ENCODE measurements at regions not wholly inside any gene's neighbourhood (a gene's known extent, or its start where the extent isn't known, plus 50 kb on each side); places are given as distances from the start of the nearest gene placed in this dataset.

- TF ChIP-seq, protein P1, sequence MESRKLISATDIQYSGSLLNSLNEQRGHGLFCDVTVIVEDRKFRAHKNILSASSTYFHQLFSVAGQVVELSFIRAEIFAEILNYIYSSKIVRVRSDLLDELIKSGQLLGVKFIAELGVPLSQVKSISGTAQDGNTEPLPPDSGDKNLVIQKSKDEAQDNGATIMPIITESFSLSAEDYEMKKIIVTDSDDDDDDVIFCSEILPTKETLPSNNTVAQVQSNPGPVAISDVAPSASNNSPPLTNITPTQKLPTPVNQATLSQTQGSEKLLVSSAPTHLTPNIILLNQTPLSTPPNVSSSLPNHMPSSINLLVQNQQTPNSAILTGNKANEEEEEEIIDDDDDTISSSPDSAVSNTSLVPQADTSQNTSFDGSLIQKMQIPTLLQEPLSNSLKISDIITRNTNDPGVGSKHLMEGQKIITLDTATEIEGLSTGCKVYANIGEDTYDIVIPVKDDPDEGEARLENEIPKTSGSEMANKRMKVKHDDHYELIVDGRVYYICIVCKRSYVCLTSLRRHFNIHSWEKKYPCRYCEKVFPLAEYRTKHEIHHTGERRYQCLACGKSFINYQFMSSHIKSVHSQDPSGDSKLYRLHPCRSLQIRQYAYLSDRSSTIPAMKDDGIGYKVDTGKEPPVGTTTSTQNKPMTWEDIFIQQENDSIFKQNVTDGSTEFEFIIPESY (IDR thresholded peaks at IDR 0.05; ENCODE audit: extremely low read depth, insufficient replicate concordance, low read length), result no peak
- TF ChIP-seq CEBPB (IDR thresholded peaks at IDR 0.05; ENCODE audit: low read depth), result no peak
- TF ChIP-seq SIN3A (IDR thresholded peaks at IDR 0.05; ENCODE audit: low read depth), result no peak
- TF ChIP-seq, protein P2, sequence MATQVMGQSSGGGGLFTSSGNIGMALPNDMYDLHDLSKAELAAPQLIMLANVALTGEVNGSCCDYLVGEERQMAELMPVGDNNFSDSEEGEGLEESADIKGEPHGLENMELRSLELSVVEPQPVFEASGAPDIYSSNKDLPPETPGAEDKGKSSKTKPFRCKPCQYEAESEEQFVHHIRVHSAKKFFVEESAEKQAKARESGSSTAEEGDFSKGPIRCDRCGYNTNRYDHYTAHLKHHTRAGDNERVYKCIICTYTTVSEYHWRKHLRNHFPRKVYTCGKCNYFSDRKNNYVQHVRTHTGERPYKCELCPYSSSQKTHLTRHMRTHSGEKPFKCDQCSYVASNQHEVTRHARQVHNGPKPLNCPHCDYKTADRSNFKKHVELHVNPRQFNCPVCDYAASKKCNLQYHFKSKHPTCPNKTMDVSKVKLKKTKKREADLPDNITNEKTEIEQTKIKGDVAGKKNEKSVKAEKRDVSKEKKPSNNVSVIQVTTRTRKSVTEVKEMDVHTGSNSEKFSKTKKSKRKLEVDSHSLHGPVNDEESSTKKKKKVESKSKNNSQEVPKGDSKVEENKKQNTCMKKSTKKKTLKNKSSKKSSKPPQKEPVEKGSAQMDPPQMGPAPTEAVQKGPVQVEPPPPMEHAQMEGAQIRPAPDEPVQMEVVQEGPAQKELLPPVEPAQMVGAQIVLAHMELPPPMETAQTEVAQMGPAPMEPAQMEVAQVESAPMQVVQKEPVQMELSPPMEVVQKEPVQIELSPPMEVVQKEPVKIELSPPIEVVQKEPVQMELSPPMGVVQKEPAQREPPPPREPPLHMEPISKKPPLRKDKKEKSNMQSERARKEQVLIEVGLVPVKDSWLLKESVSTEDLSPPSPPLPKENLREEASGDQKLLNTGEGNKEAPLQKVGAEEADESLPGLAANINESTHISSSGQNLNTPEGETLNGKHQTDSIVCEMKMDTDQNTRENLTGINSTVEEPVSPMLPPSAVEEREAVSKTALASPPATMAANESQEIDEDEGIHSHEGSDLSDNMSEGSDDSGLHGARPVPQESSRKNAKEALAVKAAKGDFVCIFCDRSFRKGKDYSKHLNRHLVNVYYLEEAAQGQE (IDR thresholded peaks at IDR 0.05; ENCODE audit: low read depth), result no peak
- TF ChIP-seq, protein P3, sequence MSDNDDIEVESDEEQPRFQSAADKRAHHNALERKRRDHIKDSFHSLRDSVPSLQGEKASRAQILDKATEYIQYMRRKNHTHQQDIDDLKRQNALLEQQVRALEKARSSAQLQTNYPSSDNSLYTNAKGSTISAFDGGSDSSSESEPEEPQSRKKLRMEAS (IDR thresholded peaks at IDR 0.05), result no peak
Observed at GRCh38 chr18:70536370-70537062, 247.7 kb downstream of the SOCS6 start (continued).

GRCh38 chr18:70535041-70535440, 246.2 kb downstream of the SOCS6 start:
- Histone ChIP-seq H3K4me3 (replicated peaks in 1 of 2; ENCODE audit: low read depth in 1 of 2, low read length in 2 of 2) (no peak overlapping the region), H3K36me3 (ENCODE audit: control insufficient read depth in 1 of 2, insufficient read depth in 2 of 2, low read length in 2 of 2) (no peaks in the 10 kb centered on the region), H2AFZ (ENCODE audit: low read depth, low read length, poor library complexity, severe bottlenecking) (no peak overlapping the region), H3K4me2 (ENCODE audit: low read length) (no peak overlapping the region), H3K27ac (ENCODE audit: low read depth, low read length) (no peak overlapping the region), H3K9me3 (ENCODE audit: control insufficient read depth in 1 of 2, insufficient read depth in 1 of 2, low read depth in 1 of 2, low read length in 2 of 2) (no peaks in the 10 kb centered on the region), H3K4me1 (ENCODE audit: control insufficient read depth in 1 of 2, insufficient read depth in 2 of 2, low read length in 2 of 2) (no peaks in the 10 kb centered on the region), H4K20me1 (ENCODE audit: insufficient read depth) (no peaks in the 10 kb centered on the region), H3K9ac (ENCODE audit: low read length) (no peak overlapping the region), H3K79me2 (ENCODE audit: insufficient read depth, low read length) (no peaks in the 10 kb centered on the region), H3K9me2 (ENCODE audit: insufficient read depth) (no peaks in the 10 kb centered on the region), H3K27me3 (ENCODE audit: insufficient read depth, low read length) (no peaks in the 10 kb centered on the region)
- ATAC-seq, result no peak
- intact Hi-C loops (cut with micrococcal nuclease), result no loop called here
- BruUV-seq (replicated peaks), result no TSS peak
- CTCF ChIA-PET, result no interaction called here
- RAD21 ChIA-PET (ENCODE audit: low non-redundant PET in 1 of 2, low total read pairs in 2 of 2, uncharacterized antibody in 2 of 2, unreplicated experiment in 2 of 2), result no interaction called here
- POLR2A ChIA-PET, result no interaction called here
- no peak for DNase-seq (ENCODE audit: low read depth, low spot score)
- no peak for TF ChIP-seq EGR1 (IDR thresholded peaks at IDR 0.05; ENCODE audit: low read depth)
- TF ChIP-seq, protein P3 (IDR thresholded peaks at IDR 0.05), result no peak
- TF ChIP-seq SRF (IDR thresholded peaks at IDR 0.05; ENCODE audit: low read depth), result no peak
- no peak for TF ChIP-seq TCF7L2 (IDR thresholded peaks at IDR 0.05; ENCODE audit: borderline replicate concordance, extremely low read depth, insufficient read depth, insufficient read length)
- TF ChIP-seq JUND (IDR thresholded peaks at IDR 0.05), result no peak
- TF ChIP-seq POLR2AphosphoS5 (IDR thresholded peaks at IDR 0.05; ENCODE audit: low read depth, low read length), result no peak
- TF ChIP-seq ATF3 (IDR thresholded peaks at IDR 0.05), result no peak
- TF ChIP-seq ELF1 (IDR thresholded peaks at IDR 0.05; ENCODE audit: borderline replicate concordance, low read depth), result no peak
- no peak for TF ChIP-seq POLR2A (IDR thresholded peaks at IDR 0.05; ENCODE audit: borderline replicate concordance, extremely low read depth, insufficient read depth, insufficient read length)
- no peak for TF ChIP-seq SP1 (IDR thresholded peaks at IDR 0.05; ENCODE audit: low read depth)
- TF ChIP-seq, protein P2 (IDR thresholded peaks at IDR 0.05; ENCODE audit: low read depth), result no peak

Data from HCT116 (cell line).